Mesenchymal stem cell (in vitro differentiated cells and primary cell): ENCODE measurements at regions not wholly inside any gene's neighbourhood (a gene's known extent, or its start where the extent isn't known, plus 50 kb on each side); places are given as distances from the start of the nearest gene placed in this dataset.
A peak's percentile ranks its signal among the peaks of the same experiment; 100 is the strongest.

Experiments used
- DNase-seq: peaks from one replicate; pipeline ENCODE4 v3.0.0-alpha.2; 2013
- H2AFZ ChIP-seq: one replicate; pipeline ENCODE4 v1.6.1; 2013; ENCODE audit warnings: low read depth, mild to moderate bottlenecking, control low read depth, inconsistent platforms, low read length, moderate library complexity
- H2AK5ac ChIP-seq: 2 replicates; pipeline ENCODE4 v1.6.1; 2013; ENCODE audit warnings: low read length, moderate library complexity, mild to moderate bottlenecking, inconsistent platforms; ENCODE audit not compliant: severe bottlenecking
- H2BK120ac ChIP-seq: one replicate; pipeline ENCODE4 v1.6.1; 2013; ENCODE audit warnings: low read depth, mild to moderate bottlenecking, inconsistent platforms, low read length, moderate library complexity
- H2BK12ac ChIP-seq, 2 experiments: one replicate each; pipeline ENCODE4 v1.6.1; 2013; ENCODE audit warnings: inconsistent platforms in 2 of 2, low read length in 2 of 2, mild to moderate bottlenecking in 2 of 2, moderate library complexity in 2 of 2, control low read depth in 1 of 2
- H2BK15ac ChIP-seq: one replicate; pipeline ENCODE4 v1.6.1; 2013; ENCODE audit warnings: mild to moderate bottlenecking, low read depth, inconsistent platforms; ENCODE audit not compliant: poor library complexity, severe bottlenecking
- H2BK5ac ChIP-seq: 2 replicates; pipeline ENCODE4 v1.6.1; 2013; ENCODE audit warnings: low read depth, mild to moderate bottlenecking, low read length, control low read depth, inconsistent platforms; ENCODE audit not compliant: poor library complexity, severe bottlenecking
- H3K14ac ChIP-seq, 2 experiments: one replicate each; pipeline ENCODE4 v1.6.1; 2013; ENCODE audit warnings: inconsistent platforms in 2 of 2, low read length in 2 of 2, control low read depth in 1 of 2, mild to moderate bottlenecking in 1 of 2, moderate library complexity in 1 of 2
- H3K18ac ChIP-seq, 2 experiments: one replicate each; pipeline ENCODE4 v1.6.1; 2013; ENCODE audit warnings: inconsistent platforms in 2 of 2, low read length in 2 of 2, control low read depth in 1 of 2, low read depth in 1 of 2, mild to moderate bottlenecking in 1 of 2
- H3K23ac ChIP-seq, 2 experiments: one replicate each; pipeline ENCODE4 v1.6.1; 2013; ENCODE audit warnings: inconsistent platforms in 2 of 2, low read length in 2 of 2, mild to moderate bottlenecking in 2 of 2, moderate library complexity in 2 of 2, control low read depth in 1 of 2
- H3K27ac ChIP-seq: 2 replicates; pipeline ENCODE4 v1.5.1; 2013; ENCODE audit warnings: mild to moderate bottlenecking, moderate library complexity, low read length, control low read depth, inconsistent platforms; ENCODE audit not compliant: poor library complexity, severe bottlenecking
- H3K27me3 ChIP-seq, 2 experiments: 2 replicates each; pipeline versions ENCODE4 v1.6.1 to v1.7.0; 2013; ENCODE audit warnings: low read length in 2 of 2, mild to moderate bottlenecking in 2 of 2, moderate library complexity in 2 of 2, control low read depth in 1 of 2, inconsistent platforms in 1 of 2; ENCODE audit not compliant: control insufficient read depth in 1 of 2, insufficient read depth in 1 of 2
- H3K36me3 ChIP-seq, 2 experiments: 2 replicates each; pipeline versions ENCODE4 v1.6.1 to v1.7.0; 2013; ENCODE audit warnings: low read length in 2 of 2, control low read depth in 1 of 2, inconsistent platforms in 1 of 2, low read depth in 1 of 2, mild to moderate bottlenecking in 1 of 2; ENCODE audit not compliant: insufficient read depth in 2 of 2, control insufficient read depth in 1 of 2
- H3K4ac ChIP-seq, 2 experiments: one replicate each; pipeline ENCODE4 v1.6.1; 2013; ENCODE audit warnings: inconsistent platforms in 2 of 2, low read length in 2 of 2, mild to moderate bottlenecking in 2 of 2, moderate library complexity in 2 of 2, control low read depth in 1 of 2, low read depth in 1 of 2
- H3K4me1 ChIP-seq: 2 replicates; pipeline ENCODE4 v1.6.1; 2013; ENCODE audit warnings: low read depth, low read length, control low read depth; ENCODE audit not compliant: control insufficient read depth, insufficient read depth
- H3K4me2 ChIP-seq: 2 replicates; pipeline ENCODE4 v1.6.1; 2013; ENCODE audit warnings: low read length, mild to moderate bottlenecking, inconsistent platforms; ENCODE audit not compliant: poor library complexity, severe bottlenecking
- H3K4me3 ChIP-seq, 2 experiments: 2 replicates each; pipeline versions ENCODE4 v1.5.1 to v1.7.0; 2013; ENCODE audit warnings: low read length in 2 of 2, mild to moderate bottlenecking in 2 of 2, control low read depth in 1 of 2, low read depth in 1 of 2; ENCODE audit not compliant: insufficient read depth in 1 of 2
- H3K79me1 ChIP-seq: replicated peaks from 2 replicates; pipeline ENCODE4 v1.6.1; 2013; ENCODE audit warnings: mild to moderate bottlenecking, control low read depth, low read length, inconsistent platforms; ENCODE audit not compliant: poor library complexity, severe bottlenecking
- H3K9ac ChIP-seq: 2 replicates; pipeline ENCODE4 v1.7.0; 2013; ENCODE audit warnings: mild to moderate bottlenecking, low read length, moderate library complexity
- H3K9me3 ChIP-seq: 2 replicates; pipeline ENCODE4 v1.7.0; 2013; ENCODE audit warnings: mild to moderate bottlenecking, low read length; ENCODE audit not compliant: control insufficient read depth
- H4K8ac ChIP-seq: one replicate; pipeline ENCODE4 v1.6.1; 2013; ENCODE audit warnings: inconsistent platforms, mild to moderate bottlenecking, low read length, moderate library complexity
- H4K91ac ChIP-seq: one replicate; pipeline ENCODE4 v1.6.1; 2013; ENCODE audit warnings: mild to moderate bottlenecking, low read length, inconsistent platforms
- WGBS: methylation state at CpG from one replicate; pipeline ENCODE4 v1.1.7; 2013; ENCODE audit warnings: mixed read lengths; 5-methylcytosine and 5-hydroxymethylcytosine counted together

- H2AK5ac ChIP-seq: no peak overlapping the region
- no peaks in the 10 kb centered on the region for H3K4me1 ChIP-seq
- no peak overlapping the region for H3K27ac ChIP-seq
- no peak overlapping the region for H4K91ac ChIP-seq
- H4K8ac ChIP-seq: no peak overlapping the region
- H2BK120ac ChIP-seq: no peak overlapping the region
- no peak overlapping the region for H2AFZ ChIP-seq
- H3K9me3 ChIP-seq: no peaks in the 10 kb centered on the region
- H3K18ac ChIP-seq: no peak overlapping the region
- peak; percentile 90 for DNase-seq
- no peaks in the 10 kb centered on the region for H3K36me3 ChIP-seq
- H3K4me3 ChIP-seq: no peak overlapping the region
- WGBS: no CpG with 5 or more reads among the region's 3 CpGs
- H3K23ac ChIP-seq: no peak overlapping the region
- no peak overlapping the region for H2BK15ac ChIP-seq
- H3K27me3 ChIP-seq: no peaks in the 10 kb centered on the region
- no peaks in the 10 kb centered on the region for H3K79me1 ChIP-seq
- H2BK5ac ChIP-seq: no peak overlapping the region
- no peak overlapping the region for H2BK12ac ChIP-seq
- no peak overlapping the region for H3K14ac ChIP-seq
- no peak overlapping the region for H3K4ac ChIP-seq
- no peak overlapping the region for H3K4me2 ChIP-seq
- H3K9ac ChIP-seq: no peak overlapping the region
Measured at GRCh38 chr6:25022140-25022553, 86.4 kb upstream of the RIPOR2 start.

GRCh38 chr6:25023781-25024180 is 88.0 kb upstream of the RIPOR2 start:
- no peak overlapping the region for H3K9ac ChIP-seq
- H4K8ac ChIP-seq: no peak overlapping the region
- H2BK12ac ChIP-seq: no peak overlapping the region
- H3K4me3 ChIP-seq: no peak overlapping the region
- H4K91ac ChIP-seq: no peak overlapping the region
- no peak overlapping the region for H3K23ac ChIP-seq
- H3K14ac ChIP-seq: no peak overlapping the region
- DNase-seq: no peak
- no peak overlapping the region for H3K18ac ChIP-seq
- no peak overlapping the region for H3K27ac ChIP-seq
- 97% methylated on average over 22 of the region's 22 CpGs for WGBS
- H2AFZ ChIP-seq: no peak overlapping the region
- no peak overlapping the region for H2BK120ac ChIP-seq
- H3K36me3 ChIP-seq: no peaks in the 10 kb centered on the region
- H3K79me1 ChIP-seq: no peaks in the 10 kb centered on the region
- H3K4me2 ChIP-seq: no peak overlapping the region
- no peak overlapping the region for H2BK5ac ChIP-seq
- no peaks in the 10 kb centered on the region for H3K27me3 ChIP-seq
- H2BK15ac ChIP-seq: peak overlapping the region; percentile 9
- no peaks in the 10 kb centered on the region for H3K4me1 ChIP-seq
- H3K4ac ChIP-seq: no peak overlapping the region
- H3K9me3 ChIP-seq: no peaks in the 10 kb centered on the region
- no peak overlapping the region for H2AK5ac ChIP-seq

- H3K79me1 ChIP-seq: no peaks in the 10 kb centered on the region
- H4K91ac ChIP-seq: no peak overlapping the region
- H3K27ac ChIP-seq: no peak overlapping the region
- no peak overlapping the region for H2BK12ac ChIP-seq
- no peak overlapping the region for H3K4ac ChIP-seq
- no peaks in the 10 kb centered on the region for H3K27me3 ChIP-seq
- H3K18ac ChIP-seq: no peak overlapping the region
- no peak overlapping the region for H3K9ac ChIP-seq
- DNase-seq: no peak
- H3K9me3 ChIP-seq: no peaks in the 10 kb centered on the region
- no peak overlapping the region for H3K4me2 ChIP-seq
- H2BK15ac ChIP-seq: no peak overlapping the region
- no peak overlapping the region for H3K14ac ChIP-seq
- no peak overlapping the region for H3K23ac ChIP-seq
- no peak overlapping the region for H3K4me3 ChIP-seq
- H2BK5ac ChIP-seq: no peak overlapping the region
- no peak overlapping the region for H4K8ac ChIP-seq
- no peaks in the 10 kb centered on the region for H3K36me3 ChIP-seq
- no peak overlapping the region for H2BK120ac ChIP-seq
- no peaks in the 10 kb centered on the region for H3K4me1 ChIP-seq
- WGBS: 100% methylated on average over 1 of the region's 3 CpGs
- no peak overlapping the region for H2AK5ac ChIP-seq
- H2AFZ ChIP-seq: no peak overlapping the region
Measured at GRCh38 chr6:25024821-25025220, 89.1 kb upstream of the RIPOR2 start.

GRCh38 chr6:25025248-25025918 is 89.6 kb upstream of the RIPOR2 start:
- no peak overlapping the region for H2BK120ac ChIP-seq
- no peak overlapping the region for H3K9ac ChIP-seq
- no peak overlapping the region for H3K14ac ChIP-seq
- no peak overlapping the region for H3K18ac ChIP-seq
- no peaks in the 10 kb centered on the region for H3K4me1 ChIP-seq
- H3K4me2 ChIP-seq: no peak overlapping the region
- no peaks in the 10 kb centered on the region for H3K79me1 ChIP-seq
- no peak overlapping the region for H3K4me3 ChIP-seq
- H3K23ac ChIP-seq: no peak overlapping the region
- H4K8ac ChIP-seq: no peak overlapping the region
- H2AK5ac ChIP-seq: no peak overlapping the region
- no peak overlapping the region for H4K91ac ChIP-seq
- H2BK15ac ChIP-seq: no peak overlapping the region
- no peaks in the 10 kb centered on the region for H3K9me3 ChIP-seq
- 100% methylated on average over 1 of the region's 4 CpGs for WGBS
- no peak overlapping the region for H2AFZ ChIP-seq
- H3K27ac ChIP-seq: no peak overlapping the region
- no peaks in the 10 kb centered on the region for H3K27me3 ChIP-seq
- no peaks in the 10 kb centered on the region for H3K36me3 ChIP-seq
- H3K4ac ChIP-seq: no peak overlapping the region
- DNase-seq: no peak
- no peak overlapping the region for H2BK5ac ChIP-seq
- no peak overlapping the region for H2BK12ac ChIP-seq
